ENCODE measurements at regions not wholly inside any gene's neighbourhood (a gene's known extent, or its start where the extent isn't known, plus 50 kb on each side); places are given as distances from the start of the nearest gene placed in this dataset.

DNA sequence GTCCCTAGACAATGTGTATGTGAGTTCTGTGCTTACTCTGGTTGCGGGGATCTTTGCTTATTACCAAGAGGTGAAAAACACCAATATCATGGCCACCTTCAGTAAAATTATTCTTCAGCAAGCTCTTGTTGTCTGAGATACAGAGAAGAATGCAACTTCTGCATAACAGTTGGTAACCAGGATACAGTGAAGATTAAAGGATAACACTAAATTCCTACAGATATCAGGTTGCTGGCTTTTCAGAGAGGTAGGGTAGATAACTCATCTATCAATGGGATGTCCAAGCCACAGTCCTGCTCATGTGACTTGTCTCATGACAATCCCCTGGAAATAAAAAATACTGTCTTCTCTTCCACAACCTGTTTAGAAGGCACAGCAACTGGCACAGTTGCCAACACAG is 308.5 kb downstream of the TNS1 start:
- Mint-ChIP-seq H3K4me1 (no peaks in the 10 kb centered on the region), H3K9me3 (no peaks in the 10 kb centered on the region), H3K27ac (no peak overlapping the region), H3K4me3 (no peak overlapping the region), H3K27me3 (ENCODE audit: insufficient read depth, low read depth, poor library complexity) (no peaks in the 10 kb centered on the region), H3K36me3 (ENCODE audit: low read depth) (no peaks in the 10 kb centered on the region)
- Histone ChIP-seq H3K36me3 (ENCODE audit: insufficient read depth) (no peaks in the 10 kb centered on the region), H3K79me2 (replicated peaks; ENCODE audit: insufficient read depth) (no peaks in the 10 kb centered on the region), H2AFZ (no peak overlapping the region), H3K27me3 (ENCODE audit: insufficient read depth) (no peaks in the 10 kb centered on the region), H3K9me2 (ENCODE audit: insufficient read depth) (peaks cover 23% of the 10 kb centered on the region), H3K4me2 (no peak overlapping the region), H3F3A (replicated peaks; ENCODE audit: low read depth) (no peaks in the 10 kb centered on the region), H4K20me1 (replicated peaks; ENCODE audit: insufficient read depth) (no peaks in the 10 kb centered on the region), H3K27ac (ENCODE audit: low read depth) (no peak overlapping the region), H3K4me1 (ENCODE audit: insufficient read depth) (no peaks in the 10 kb centered on the region), H3K4me3 (no peak overlapping the region)
- ATAC-seq (no peak), DNase-seq (ENCODE audit: low spot score) (no peak)
- TF ChIP-seq NANOG (IDR thresholded peaks at IDR 0.05; ENCODE audit: borderline replicate concordance) (no peak), POLR2AphosphoS5 (IDR thresholded peaks at IDR 0.05; ENCODE audit: low read depth) (no peak), CTCF (conservative IDR thresholded peaks at IDR 0.05; ENCODE audit: low read depth in 2 of 2) (no peak), STAT1 (IDR thresholded peaks at IDR 0.05; ENCODE audit: unreplicated experiment) (no peak), CREB1 (CRISPR knock-in tag; IDR thresholded peaks at IDR 0.05; ENCODE audit: low read depth) (no peak), ZNF462 (CRISPR knock-in tag; IDR thresholded peaks at IDR 0.05) (no peak), JUNB (IDR thresholded peaks at IDR 0.05; ENCODE audit: unreplicated experiment) (no peak)
